ENCODE measurements at regions not wholly inside any gene's neighbourhood (a gene's known extent, or its start where the extent isn't known, plus 50 kb on each side); places are given as distances from the start of the nearest gene placed in this dataset.

GRCh38 chr3:144524531-144524930 lies 552.9 kb downstream of the DIPK2A start:
- Histone ChIP-seq H3K27me3 (ENCODE audit: control insufficient read depth, extremely low read depth, insufficient read depth, low read length) (no peaks in the 10 kb centered on the region), H3K27ac (ENCODE audit: control insufficient read depth, insufficient read depth, low read length) (no peak overlapping the region), H3K79me2 (ENCODE audit: control insufficient read depth, insufficient read depth, low read length) (no peaks in the 10 kb centered on the region), H3K9me1 (ENCODE audit: control insufficient read depth, extremely low read depth, insufficient read depth, low read length) (no peaks in the 10 kb centered on the region), H3K4me2 (ENCODE audit: control insufficient read depth, extremely low read depth, insufficient read depth, low read depth, low read length) (no peak overlapping the region), H3K36me3 (ENCODE audit: control insufficient read depth in 2 of 2, extremely low read depth in 1 of 2, insufficient read depth in 2 of 2, low read length in 2 of 2) (no peaks in the 10 kb centered on the region), H3K4me3 (ENCODE audit: control insufficient read depth in 2 of 3, extremely low read depth in 1 of 3, insufficient read depth in 2 of 3, low read depth in 1 of 3, low read length in 3 of 3) (no peak overlapping the region), H3K9ac (ENCODE audit: control insufficient read depth, extremely low read depth, insufficient read depth, low read length) (no peak overlapping the region), H2AFZ (ENCODE audit: control insufficient read depth, low read length) (no peak overlapping the region), H4K20me1 (ENCODE audit: control insufficient read depth, extremely low read depth, insufficient read depth, low read length) (no peaks in the 10 kb centered on the region), H3K9me3 (ENCODE audit: control insufficient read depth, low read depth, low read length) (no peaks in the 10 kb centered on the region), H3K4me1 (ENCODE audit: control insufficient read depth, extremely low read depth, insufficient read depth, low read length) (no peaks in the 10 kb centered on the region)
- no peak for FAIRE-seq
- DNase-seq (ENCODE audit: low read depth, low spot score), result no peak
- TF ChIP-seq EZH2 (IDR thresholded peaks at IDR 0.05; ENCODE audit: low read length), result no peak
- TF ChIP-seq CTCF (optimal IDR thresholded peaks at IDR 0.05 in 1 of 3, IDR thresholded peaks at IDR 0.05 in 1 of 3, conservative IDR thresholded peaks at IDR 0.05 in 1 of 3; ENCODE audit: extremely low read depth in 1 of 3, insufficient read depth in 2 of 3, low read length in 3 of 3), result no peak
- dilution Hi-C loops (cut with MboI; ENCODE audit: extremely low pct_ligation_motif_present, low sequenced_read_pairs), result no loop called here

GRCh38 chr3:144529566-144529965 lies 557.9 kb downstream of the DIPK2A start:
- TF ChIP-seq CTCF (optimal IDR thresholded peaks at IDR 0.05 in 1 of 3, IDR thresholded peaks at IDR 0.05 in 1 of 3, conservative IDR thresholded peaks at IDR 0.05 in 1 of 3; ENCODE audit: extremely low read depth in 1 of 3, insufficient read depth in 2 of 3, low read length in 3 of 3) (no peak), EZH2 (IDR thresholded peaks at IDR 0.05; ENCODE audit: low read length) (no peak)
- Histone ChIP-seq H3K27ac (ENCODE audit: control insufficient read depth, insufficient read depth, low read length) (no peak overlapping the region), H2AFZ (ENCODE audit: control insufficient read depth, low read length) (no peak overlapping the region), H3K4me3 (ENCODE audit: control insufficient read depth in 2 of 3, extremely low read depth in 1 of 3, insufficient read depth in 2 of 3, low read depth in 1 of 3, low read length in 3 of 3) (no peak overlapping the region), H3K9me1 (ENCODE audit: control insufficient read depth, extremely low read depth, insufficient read depth, low read length) (no peaks in the 10 kb centered on the region), H3K4me1 (ENCODE audit: control insufficient read depth, extremely low read depth, insufficient read depth, low read length) (no peaks in the 10 kb centered on the region), H3K36me3 (ENCODE audit: control insufficient read depth in 2 of 2, extremely low read depth in 1 of 2, insufficient read depth in 2 of 2, low read length in 2 of 2) (no peaks in the 10 kb centered on the region), H3K9ac (ENCODE audit: control insufficient read depth, extremely low read depth, insufficient read depth, low read length) (no peak overlapping the region), H3K9me3 (ENCODE audit: control insufficient read depth, low read depth, low read length) (no peaks in the 10 kb centered on the region), H3K27me3 (ENCODE audit: control insufficient read depth, extremely low read depth, insufficient read depth, low read length) (no peaks in the 10 kb centered on the region), H3K4me2 (ENCODE audit: control insufficient read depth, extremely low read depth, insufficient read depth, low read depth, low read length) (no peak overlapping the region), H3K79me2 (ENCODE audit: control insufficient read depth, insufficient read depth, low read length) (no peaks in the 10 kb centered on the region), H4K20me1 (ENCODE audit: control insufficient read depth, extremely low read depth, insufficient read depth, low read length) (no peaks in the 10 kb centered on the region)
- FAIRE-seq (no peak), DNase-seq (ENCODE audit: low read depth, low spot score) (no peak)
- dilution Hi-C loops (cut with MboI; ENCODE audit: extremely low pct_ligation_motif_present, low sequenced_read_pairs), result no loop called here
